Small intestine (tissue), 7 donors: ENCODE measurements at regions not wholly inside any gene's neighbourhood (a gene's known extent, or its start where the extent isn't known, plus 50 kb on each side); places are given as distances from the start of the nearest gene placed in this dataset.
"Not testable (repeated sequence)": the region's sequence is repeated elsewhere in the genome, so short reads cannot be mapped to it uniquely, and the experiment has no call there.

Source experiments
- DNase-seq, 2 donors: peaks; one replicate each; pipeline versions ENCODE4 v3.0.0 to v3.0.0-alpha.2; 2013
- FAIRE-seq: peaks from 2 replicates; lab custom pipeline; 2012; peaks lifted over from hg19 to GRCh38; lab: Jason Lieb, UNC
- H3K27ac ChIP-seq, 3 donors: one replicate each; pipeline ENCODE4 v1.5.1; 2013; ENCODE audit warnings: low read length in 2 of 3, mild to moderate bottlenecking in 2 of 3, control low read depth in 1 of 3, inconsistent platforms in 1 of 3, low read depth in 1 of 3, moderate library complexity in 1 of 3
- H3K27me3 ChIP-seq, 3 donors: one replicate each; pipeline ENCODE4 v1.6.1; 2013; ENCODE audit warnings: low read length in 3 of 3, inconsistent platforms in 1 of 3; ENCODE audit not compliant: control insufficient read depth in 3 of 3, insufficient read depth in 3 of 3
- H3K36me3 ChIP-seq, 3 donors: one replicate each; pipeline ENCODE4 v1.6.1; 2013; ENCODE audit warnings: low read length in 3 of 3, inconsistent platforms in 1 of 3, low read depth in 1 of 3, mild to moderate bottlenecking in 1 of 3, moderate library complexity in 1 of 3; ENCODE audit not compliant: control insufficient read depth in 3 of 3, insufficient read depth in 2 of 3
- H3K4me1 ChIP-seq, 3 donors: one replicate each; pipeline ENCODE4 v1.6.1; 2013; ENCODE audit warnings: low read length in 2 of 3, inconsistent platforms in 1 of 3, low read depth in 1 of 3, mild to moderate bottlenecking in 1 of 3, moderate library complexity in 1 of 3; ENCODE audit not compliant: control insufficient read depth in 3 of 3, insufficient read depth in 2 of 3
- H3K4me3 ChIP-seq, 3 donors: one replicate each; pipeline ENCODE4 v1.5.1; 2013; ENCODE audit warnings: low read length in 3 of 3, control low read depth in 1 of 3, inconsistent platforms in 1 of 3, low read depth in 1 of 3, mild to moderate bottlenecking in 1 of 3, moderate library complexity in 1 of 3
- H3K9me3 ChIP-seq, 2 donors: one replicate each; pipeline ENCODE4 v1.6.1; 2013; ENCODE audit warnings: low read depth in 1 of 2, low read length in 1 of 2; ENCODE audit not compliant: control insufficient read depth in 2 of 2, insufficient read depth in 1 of 2
- WGBS, 3 donors: extraction: QIAGEN DNeasy Blood & Tissue Kit; methylation state at CpG; one replicate each; pipeline ENCODE4 v1.1.7; 2013; 5-methylcytosine and 5-hydroxymethylcytosine counted together
- donor health status: healthy with polysubstance abuse.
- donor health status: control.
- donor health status: control.
- donor health status: Bipolar disorder and iron deficiency.
- donor health status: healthy.

- peak in 1 of 2 donors; percentile 6 for DNase-seq
- 38 to 55% (median 44%) methylated on average over 5 of the region's 5 CpGs for WGBS, 3 donors
- not testable (repeated sequence) for FAIRE-seq
These were observed 58.6 kb upstream of the TARP start for GRCh38 chr7:38331853-38332595.

DNA sequence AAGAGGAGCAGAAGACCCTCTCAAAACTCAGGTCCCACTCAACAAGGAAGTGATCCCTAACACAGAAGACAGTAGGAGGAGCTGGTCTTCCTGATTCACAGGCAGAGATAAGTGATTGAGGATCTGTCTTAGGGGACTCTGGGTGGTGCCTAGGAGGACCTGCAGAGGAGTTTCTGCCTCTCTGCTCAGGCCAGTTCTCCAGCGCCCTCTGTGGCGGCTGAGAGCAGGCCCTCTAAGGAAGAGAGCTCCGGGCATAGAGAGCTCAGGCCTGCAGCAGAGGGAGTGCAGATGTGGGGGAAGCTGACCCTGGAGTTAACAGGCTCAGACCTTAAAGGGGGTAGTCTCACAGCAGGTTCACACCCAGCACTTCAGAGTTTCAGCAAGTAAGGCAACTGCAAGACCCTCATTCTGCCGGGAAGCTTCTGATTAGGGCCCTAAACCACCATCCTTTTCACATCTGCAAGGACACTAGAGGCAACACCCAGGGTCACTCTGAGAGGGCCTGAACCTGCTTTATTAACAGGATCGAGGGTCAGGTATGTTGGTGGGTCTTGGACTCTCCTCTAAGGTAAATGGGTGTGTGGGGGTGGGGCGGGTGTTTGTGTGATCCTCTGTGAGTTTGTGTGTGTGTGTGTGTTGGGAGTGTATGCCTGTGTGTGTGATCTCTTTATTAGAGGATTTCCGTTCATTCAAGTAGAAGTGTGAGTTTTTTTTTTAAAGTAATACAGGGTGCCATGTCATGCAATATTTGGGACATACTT lies 57.6 kb upstream of the TARP start:
- no peak overlapping the region for H3K4me3 ChIP-seq
- FAIRE-seq (no peak), DNase-seq (peak in 1 of 2 donors; percentile 8)
- H3K4me1 ChIP-seq: peaks cover 0 to 11% (median 0%) of the 10 kb centered on the region in 3 donors
- peak overlapping the region in 1 of 3 donors; percentile 50 for H3K27ac ChIP-seq
- no peaks in the 10 kb centered on the region for H3K27me3 ChIP-seq
- no peaks in the 10 kb centered on the region for H3K36me3 ChIP-seq
- 76 to 85% (median 77%) methylated on average over 6 to 7 of the region's 7 CpGs for WGBS, 3 donors
- no peaks in the 10 kb centered on the region for H3K9me3 ChIP-seq

More at GRCh38 chr7:38331853-38332595, 58.6 kb upstream of the TARP start:
- H3K4me1 ChIP-seq: peaks cover 0 to 16% (median 0%) of the 10 kb centered on the region in 3 donors
- H3K4me3 ChIP-seq, H3K9me3 ChIP-seq, H3K36me3 ChIP-seq, H3K27me3 ChIP-seq, H3K27ac ChIP-seq: not testable (repeated sequence)

- Histone ChIP-seq H3K27ac (no peak overlapping the region), H3K27me3 (no peaks in the 10 kb centered on the region), H3K4me1 (peaks cover 0 to 1% (median 0%) of the 10 kb centered on the region in 3 donors), H3K9me3 (no peaks in the 10 kb centered on the region), H3K36me3 (no peaks in the 10 kb centered on the region), H3K4me3 (no peak overlapping the region)
- FAIRE-seq: no peak
- WGBS, 3 donors: 84 to 86% (median 86%) methylated on average over 2 of the region's 2 CpGs
- no peak for DNase-seq
These were observed 56.6 kb upstream of the TARP start for GRCh38 chr7:38330039-38330438.

GRCh38 chr7:38329340-38329739 lies 55.9 kb upstream of the TARP start:
- no peaks in the 10 kb centered on the region for H3K4me1 ChIP-seq

DNA sequence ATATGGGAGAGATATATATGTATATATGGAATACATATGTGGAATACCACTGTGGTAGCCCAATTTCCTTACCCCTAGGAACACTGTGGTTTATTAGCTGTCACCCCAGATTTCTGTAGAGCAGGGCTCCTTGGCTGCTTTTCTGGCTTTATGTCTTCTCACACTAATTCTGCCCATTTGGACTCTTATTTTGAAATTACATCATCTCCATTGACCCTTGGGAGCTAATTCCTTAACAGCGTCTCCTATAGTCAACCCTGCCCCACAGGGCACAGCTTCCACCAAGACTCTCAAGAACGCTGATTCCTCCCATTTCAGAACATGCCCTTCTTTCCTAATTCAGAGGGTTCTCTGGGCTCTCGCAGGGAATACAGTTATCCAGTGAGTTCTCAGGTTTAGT lies 55.4 kb upstream of the TARP start:
- no peak overlapping the region for H3K27ac ChIP-seq
- DNase-seq (no peak), FAIRE-seq (no peak)
- no peaks in the 10 kb centered on the region for H3K4me1 ChIP-seq
- H3K27me3 ChIP-seq: no peaks in the 10 kb centered on the region
- WGBS, 3 donors: 73 to 80% (median 74%) methylated on average over 3 of the region's 3 CpGs
- no peak overlapping the region for H3K4me3 ChIP-seq
- no peaks in the 10 kb centered on the region for H3K9me3 ChIP-seq
- H3K36me3 ChIP-seq: no peaks in the 10 kb centered on the region

More at GRCh38 chr7:38329340-38329739, 55.9 kb upstream of the TARP start:
- no peak for DNase-seq
- FAIRE-seq: no peak
- H3K36me3 ChIP-seq: no peaks in the 10 kb centered on the region
- no peaks in the 10 kb centered on the region for H3K9me3 ChIP-seq
- WGBS, 3 donors: 92 to 95% (median 92%) methylated on average over 5 of the region's 5 CpGs
- no peak overlapping the region for H3K4me3 ChIP-seq
- H3K27me3 ChIP-seq: no peaks in the 10 kb centered on the region
- H3K27ac ChIP-seq: no peak overlapping the region

DNA sequence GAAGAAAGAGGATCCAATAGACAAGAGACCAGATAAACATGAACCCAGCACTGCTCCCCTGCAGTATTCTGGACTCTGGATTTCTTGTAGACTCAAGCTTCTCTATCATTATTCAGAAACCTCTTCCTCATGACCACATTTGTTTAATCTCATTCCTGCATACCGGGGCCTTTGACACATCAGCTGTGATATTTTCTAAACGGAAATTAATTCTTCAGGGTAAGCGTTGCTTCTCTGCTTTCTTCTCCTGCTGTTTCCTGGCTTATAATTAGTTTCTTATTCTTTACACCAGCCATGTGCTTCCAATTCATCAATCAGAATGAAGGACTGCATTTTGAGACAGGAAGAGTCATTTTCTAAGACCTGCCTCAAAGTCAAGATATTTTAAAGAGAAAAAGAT lies 54.2 kb upstream of the TARP start:
- no peak overlapping the region for H3K4me3 ChIP-seq
- H3K27ac ChIP-seq: no peak overlapping the region
- DNase-seq: no peak
- 35 to 53% (median 44%) methylated on average over 3 of the region's 3 CpGs for WGBS, 3 donors
- no peak for FAIRE-seq
- H3K27me3 ChIP-seq: no peaks in the 10 kb centered on the region
- no peaks in the 10 kb centered on the region for H3K9me3 ChIP-seq
- no peaks in the 10 kb centered on the region for H3K36me3 ChIP-seq
- H3K4me1 ChIP-seq: no peaks in the 10 kb centered on the region
